ENCODE measurements at regions not wholly inside any gene's neighbourhood (a gene's known extent, or its start where the extent isn't known, plus 50 kb on each side); places are given as distances from the start of the nearest gene placed in this dataset.

DNA sequence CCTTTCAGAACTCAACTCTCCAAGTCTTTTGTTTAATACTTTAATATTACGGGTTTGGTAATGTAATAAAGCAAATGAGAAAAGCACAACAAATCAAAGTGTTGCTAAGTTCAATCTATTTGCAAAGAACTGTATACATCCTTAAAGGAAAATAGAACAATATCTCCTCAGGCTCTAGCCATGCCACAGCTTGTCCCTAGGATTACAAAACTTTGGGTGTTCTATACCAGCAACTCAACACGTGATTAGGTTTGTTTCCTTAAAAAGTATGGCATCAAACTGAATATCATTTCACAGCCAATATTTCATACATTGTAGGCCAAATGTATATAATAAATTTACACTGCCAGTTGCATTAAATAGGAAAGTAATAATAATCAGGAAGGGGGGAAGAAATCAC is 418.6 kb upstream of the MDFIC2 start:
- Histone ChIP-seq H3K36me3 (ENCODE audit: control insufficient read depth, insufficient read depth, low read length) (no peaks in the 10 kb centered on the region), H3K27me3 (ENCODE audit: control insufficient read depth, insufficient read depth, low read length) (no peaks in the 10 kb centered on the region), H3K4me3 (ENCODE audit: low read depth, low read length) (no peak overlapping the region)
- TF ChIP-seq, protein P1, sequence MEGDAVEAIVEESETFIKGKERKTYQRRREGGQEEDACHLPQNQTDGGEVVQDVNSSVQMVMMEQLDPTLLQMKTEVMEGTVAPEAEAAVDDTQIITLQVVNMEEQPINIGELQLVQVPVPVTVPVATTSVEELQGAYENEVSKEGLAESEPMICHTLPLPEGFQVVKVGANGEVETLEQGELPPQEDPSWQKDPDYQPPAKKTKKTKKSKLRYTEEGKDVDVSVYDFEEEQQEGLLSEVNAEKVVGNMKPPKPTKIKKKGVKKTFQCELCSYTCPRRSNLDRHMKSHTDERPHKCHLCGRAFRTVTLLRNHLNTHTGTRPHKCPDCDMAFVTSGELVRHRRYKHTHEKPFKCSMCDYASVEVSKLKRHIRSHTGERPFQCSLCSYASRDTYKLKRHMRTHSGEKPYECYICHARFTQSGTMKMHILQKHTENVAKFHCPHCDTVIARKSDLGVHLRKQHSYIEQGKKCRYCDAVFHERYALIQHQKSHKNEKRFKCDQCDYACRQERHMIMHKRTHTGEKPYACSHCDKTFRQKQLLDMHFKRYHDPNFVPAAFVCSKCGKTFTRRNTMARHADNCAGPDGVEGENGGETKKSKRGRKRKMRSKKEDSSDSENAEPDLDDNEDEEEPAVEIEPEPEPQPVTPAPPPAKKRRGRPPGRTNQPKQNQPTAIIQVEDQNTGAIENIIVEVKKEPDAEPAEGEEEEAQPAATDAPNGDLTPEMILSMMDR (IDR thresholded peaks at IDR 0.05; ENCODE audit: insufficient read depth, low read length, poor library complexity, severe bottlenecking), result no peak
- no peak for DNase-seq (ENCODE audit: low read depth)

DNA sequence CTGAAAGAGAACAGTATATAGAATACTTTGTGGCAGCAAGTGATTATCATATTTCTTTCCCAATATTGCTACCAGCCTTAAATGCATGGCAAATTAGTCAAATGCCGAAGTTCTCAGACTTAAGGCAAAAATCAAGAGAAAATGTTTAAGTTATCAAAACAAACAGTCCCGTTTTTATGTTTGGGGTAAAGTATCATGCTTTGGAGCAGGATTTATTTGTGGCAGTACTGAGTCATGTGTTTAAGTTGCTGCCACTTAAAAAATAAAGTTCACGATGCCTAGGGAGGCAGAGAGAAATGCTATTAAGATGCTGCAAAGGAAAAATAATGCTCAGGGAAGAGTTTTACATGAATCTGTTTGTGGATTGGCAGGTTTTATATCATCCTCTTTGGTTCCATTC is 417.4 kb upstream of the MDFIC2 start:
- Histone ChIP-seq H3K36me3 (ENCODE audit: control insufficient read depth, insufficient read depth, low read length) (no peaks in the 10 kb centered on the region), H3K27me3 (ENCODE audit: control insufficient read depth, insufficient read depth, low read length) (no peaks in the 10 kb centered on the region), H3K4me3 (ENCODE audit: low read depth, low read length) (no peak overlapping the region)
- no peak for DNase-seq (ENCODE audit: low read depth)
- TF ChIP-seq, protein P1 (IDR thresholded peaks at IDR 0.05; ENCODE audit: insufficient read depth, low read length, poor library complexity, severe bottlenecking), result no peak

DNA sequence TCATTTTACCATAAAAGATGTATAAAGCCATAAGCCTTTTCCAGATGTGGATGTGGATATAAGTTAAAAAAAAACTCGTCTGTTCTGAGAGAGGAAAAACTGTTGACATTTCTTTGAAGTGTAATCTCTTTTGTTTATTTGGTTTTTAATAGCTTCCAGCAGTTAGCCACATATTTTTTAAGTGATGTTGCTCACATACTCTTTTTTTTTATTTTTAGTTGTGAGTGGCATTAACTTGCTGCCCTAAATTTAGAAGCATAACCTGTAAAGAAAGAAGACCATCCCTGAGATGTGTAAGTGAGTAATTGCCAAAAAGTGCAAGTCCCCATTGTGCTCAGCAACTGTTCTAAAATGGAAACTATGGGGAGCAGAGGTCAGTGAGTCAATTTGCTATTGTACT is 415.9 kb upstream of the MDFIC2 start:
- TF ChIP-seq, protein P1 (IDR thresholded peaks at IDR 0.05; ENCODE audit: insufficient read depth, low read length, poor library complexity, severe bottlenecking), result no peak

DNA sequence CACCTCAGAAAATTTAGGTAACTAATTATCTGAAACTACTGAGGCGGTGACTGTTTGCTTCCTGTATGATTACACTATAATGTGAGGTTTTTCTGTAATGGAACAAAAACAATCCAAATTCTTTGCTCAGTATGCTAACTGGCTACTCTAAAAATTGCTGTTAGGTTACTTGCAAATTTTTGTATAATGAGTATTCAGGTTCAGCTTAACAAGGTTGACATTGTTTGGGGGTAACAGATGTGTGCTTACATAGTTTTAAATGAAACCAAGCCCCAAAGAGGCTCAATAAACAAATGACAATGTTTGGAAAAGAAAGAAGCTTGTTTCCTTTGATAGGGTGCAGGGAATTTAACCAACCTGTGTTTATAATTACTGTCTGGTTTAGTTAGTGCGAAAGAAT is 414.5 kb upstream of the MDFIC2 start:
- TF ChIP-seq, protein P1 (IDR thresholded peaks at IDR 0.05; ENCODE audit: insufficient read depth, low read length, poor library complexity, severe bottlenecking), result no peak
- Histone ChIP-seq H3K27me3 (ENCODE audit: control insufficient read depth, insufficient read depth, low read length) (no peaks in the 10 kb centered on the region), H3K4me3 (ENCODE audit: low read depth, low read length) (no peak overlapping the region), H3K36me3 (ENCODE audit: control insufficient read depth, insufficient read depth, low read length) (no peaks in the 10 kb centered on the region)
- DNase-seq (ENCODE audit: low read depth), result peak; percentile 72

More for the DNA sequence above, 415.9 kb upstream of the MDFIC2 start:
- no peaks in the 10 kb centered on the region for H3K36me3 ChIP-seq (ENCODE audit: control insufficient read depth, insufficient read depth, low read length)
- DNase-seq (ENCODE audit: low read depth), result no peak
- no peak overlapping the region for H3K4me3 ChIP-seq (ENCODE audit: low read depth, low read length)
- H3K27me3 ChIP-seq (ENCODE audit: control insufficient read depth, insufficient read depth, low read length), result no peaks in the 10 kb centered on the region

DNA sequence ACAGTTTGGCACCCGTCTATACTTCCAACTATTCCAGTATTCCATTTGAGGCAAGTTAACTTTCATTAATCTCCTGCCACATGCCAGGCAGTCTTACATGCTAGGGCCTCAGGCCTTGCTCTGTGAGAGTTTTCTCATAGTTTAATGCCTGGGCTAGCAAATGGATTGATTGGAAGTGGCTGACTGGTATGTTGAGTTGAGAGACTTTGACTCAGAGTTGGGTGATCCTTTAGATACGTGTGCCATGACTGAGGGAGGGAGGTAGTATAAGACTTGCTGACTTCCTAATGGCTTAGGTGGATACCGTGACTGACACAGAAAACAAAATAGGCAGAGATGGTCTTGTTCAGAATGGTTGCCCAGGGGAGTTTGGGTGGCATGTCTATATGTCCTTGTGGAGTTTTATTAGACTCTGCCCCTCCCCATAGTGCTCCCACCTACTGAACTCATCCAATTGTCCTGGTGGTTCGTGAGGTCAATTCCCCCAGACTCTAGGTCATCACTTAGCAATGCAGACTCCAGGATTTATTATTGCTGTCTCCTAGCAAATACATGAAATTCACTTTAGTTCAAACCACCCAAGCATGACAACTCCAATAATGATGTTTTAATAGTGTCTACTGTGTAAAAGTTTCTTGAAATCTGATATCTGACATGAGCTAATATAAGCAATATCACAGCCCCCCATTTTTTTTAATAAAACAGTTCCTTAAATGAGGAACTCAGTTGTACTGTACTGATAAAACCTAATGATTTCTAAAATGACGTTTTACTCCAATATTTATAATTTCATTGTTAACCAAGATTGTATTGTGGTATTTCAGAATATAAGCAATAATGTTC is 413.9 kb upstream of the MDFIC2 start:
- Histone ChIP-seq H3K27me3 (ENCODE audit: control insufficient read depth, insufficient read depth, low read length) (no peaks in the 10 kb centered on the region), H3K4me3 (ENCODE audit: low read depth, low read length) (no peak overlapping the region), H3K36me3 (ENCODE audit: control insufficient read depth, insufficient read depth, low read length) (no peaks in the 10 kb centered on the region)
- DNase-seq (ENCODE audit: low read depth), result peak; percentile 84
- TF ChIP-seq, protein P1 (IDR thresholded peaks at IDR 0.05; ENCODE audit: insufficient read depth, low read length, poor library complexity, severe bottlenecking), result no peak

DNA sequence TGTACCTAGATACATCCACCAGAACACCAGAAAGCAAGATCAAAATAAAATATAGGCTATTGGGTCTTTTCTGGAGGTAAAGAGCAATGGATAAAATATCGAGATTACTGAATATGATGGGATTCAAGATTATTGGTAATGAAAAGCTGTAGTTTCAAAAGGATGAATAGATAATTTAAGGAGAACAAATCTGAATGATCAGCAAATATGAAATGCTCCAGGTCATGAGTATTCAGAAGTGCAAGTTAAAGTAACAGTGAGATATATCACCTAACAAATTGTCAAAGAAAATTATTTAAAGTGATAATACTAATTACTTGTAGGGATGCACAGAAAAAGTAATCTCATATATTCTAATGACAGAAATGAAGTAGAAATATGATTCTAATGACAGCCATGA is 409.6 kb upstream of the MDFIC2 start:
- DNase-seq (ENCODE audit: low read depth), result no peak
- TF ChIP-seq, protein P1 (IDR thresholded peaks at IDR 0.05; ENCODE audit: insufficient read depth, low read length, poor library complexity, severe bottlenecking), result no peak
- H3K36me3 ChIP-seq (ENCODE audit: control insufficient read depth, insufficient read depth, low read length), result no peaks in the 10 kb centered on the region
- H3K27me3 ChIP-seq (ENCODE audit: control insufficient read depth, insufficient read depth, low read length), result no peaks in the 10 kb centered on the region
- no peak overlapping the region for H3K4me3 ChIP-seq (ENCODE audit: low read depth, low read length)
